Gastroesophageal sphincter (tissue), 3 donors: ENCODE measurements at regions not wholly inside any gene's neighbourhood (a gene's known extent, or its start where the extent isn't known, plus 50 kb on each side); places are given as distances from the start of the nearest gene placed in this dataset.

Source experiments
- CTCF ChIP-seq, 4 experiments: fragments of 200-600 bp in 2 of 4; fragments of 450-650 bp in 2 of 4; sonication (generic) in 1 of 4; IDR thresholded peaks; one replicate each; pipeline ENCODE4 v1.5.1; 2017 to 2019; ENCODE audit warnings: antibody characterized with exemption in 4 of 4, mild to moderate bottlenecking in 2 of 4, moderate library complexity in 2 of 4
- POLR2A ChIP-seq, 2 donors: fragments of 450-650 bp; IDR thresholded peaks; one replicate each; pipeline ENCODE4 v1.6.1; 2017; ENCODE audit warnings: antibody characterized with exemption in 2 of 2, mild to moderate bottlenecking in 2 of 2, moderate library complexity in 1 of 2

GRCh38 chr5:18932081-18932480 is 1055.9 kb downstream of the CDH18 start:
- TF ChIP-seq POLR2A (IDR thresholded peaks at IDR 0.05), result no peak
- no peak for TF ChIP-seq CTCF (IDR thresholded peaks at IDR 0.05)
